Lower leg skin (tissue), 3 donors: ENCODE measurements at regions not wholly inside any gene's neighbourhood (a gene's known extent, or its start where the extent isn't known, plus 50 kb on each side); places are given as distances from the start of the nearest gene placed in this dataset.

Source experiments
- POLR2A ChIP-seq, 2 donors: fragments of 450-650 bp; IDR thresholded peaks; one replicate each; pipeline ENCODE4 v1.6.1; 2016 to 2017; ENCODE audit warnings: antibody characterized with exemption in 2 of 2, mild to moderate bottlenecking in 1 of 2, moderate library complexity in 1 of 2
- TF ChIP-seq, protein P1 (sequence below), 3 donors: fragments of 450-650 bp; IDR thresholded peaks; one replicate each; pipeline ENCODE4 v1.5.1; 2016; ENCODE audit warnings: antibody characterized with exemption in 3 of 3, mild to moderate bottlenecking in 3 of 3, moderate library complexity in 2 of 3

DNA sequence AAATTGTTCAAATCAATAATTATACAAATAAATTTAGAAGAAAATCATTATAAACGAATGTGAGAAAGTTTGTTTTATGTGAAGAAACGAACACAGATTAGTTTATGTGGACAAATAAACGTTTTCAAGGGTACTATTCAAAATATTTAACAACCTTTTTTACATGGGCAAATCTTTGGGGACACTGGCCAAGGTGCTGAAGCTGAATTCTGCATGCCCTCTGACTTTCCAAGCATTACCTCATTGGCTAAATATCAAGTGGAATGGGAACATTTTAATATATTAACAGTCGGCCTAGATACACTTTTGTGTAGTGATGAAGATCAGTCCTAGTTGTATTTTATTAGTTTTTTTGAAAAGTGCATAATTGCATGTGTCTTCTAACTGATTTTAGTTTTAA is 636.4 kb upstream of the DPPA4 start:
- TF ChIP-seq, protein P1, sequence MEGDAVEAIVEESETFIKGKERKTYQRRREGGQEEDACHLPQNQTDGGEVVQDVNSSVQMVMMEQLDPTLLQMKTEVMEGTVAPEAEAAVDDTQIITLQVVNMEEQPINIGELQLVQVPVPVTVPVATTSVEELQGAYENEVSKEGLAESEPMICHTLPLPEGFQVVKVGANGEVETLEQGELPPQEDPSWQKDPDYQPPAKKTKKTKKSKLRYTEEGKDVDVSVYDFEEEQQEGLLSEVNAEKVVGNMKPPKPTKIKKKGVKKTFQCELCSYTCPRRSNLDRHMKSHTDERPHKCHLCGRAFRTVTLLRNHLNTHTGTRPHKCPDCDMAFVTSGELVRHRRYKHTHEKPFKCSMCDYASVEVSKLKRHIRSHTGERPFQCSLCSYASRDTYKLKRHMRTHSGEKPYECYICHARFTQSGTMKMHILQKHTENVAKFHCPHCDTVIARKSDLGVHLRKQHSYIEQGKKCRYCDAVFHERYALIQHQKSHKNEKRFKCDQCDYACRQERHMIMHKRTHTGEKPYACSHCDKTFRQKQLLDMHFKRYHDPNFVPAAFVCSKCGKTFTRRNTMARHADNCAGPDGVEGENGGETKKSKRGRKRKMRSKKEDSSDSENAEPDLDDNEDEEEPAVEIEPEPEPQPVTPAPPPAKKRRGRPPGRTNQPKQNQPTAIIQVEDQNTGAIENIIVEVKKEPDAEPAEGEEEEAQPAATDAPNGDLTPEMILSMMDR (IDR thresholded peaks at IDR 0.05) = no peak
- TF ChIP-seq POLR2A (IDR thresholded peaks at IDR 0.05) = no peak
